AG10803 (cell line): ENCODE measurements at regions not wholly inside any gene's neighbourhood (a gene's known extent, or its start where the extent isn't known, plus 50 kb on each side); places are given as distances from the start of the nearest gene placed in this dataset.

ENCODE experiments used
- DNase-seq: peaks from one replicate; pipeline ENCODE4 v3.0.0; 2010; ENCODE audit warnings: low read depth
- H3K4me3 ChIP-seq: 2 replicates; pipeline ENCODE4 v1.5.1; 2011; ENCODE audit warnings: mild to moderate bottlenecking, low read length, control low read depth
- CTCF ChIP-seq: conservative IDR thresholded peaks from 2 replicates; pipeline ENCODE4 v1.5.1; 2011; ENCODE audit warnings: mild to moderate bottlenecking, low read length, control low read depth, inconsistent platforms

GRCh38 chr6:26311012-26311384 is 54.0 kb upstream of the BTN3A2 start:
- no peak for TF ChIP-seq CTCF
- no peak overlapping the region for H3K4me3 ChIP-seq
- DNase-seq: peak; percentile 48

GRCh38 chr6:26311385-26312095 is 53.5 kb upstream of the BTN3A2 start:
- H3K4me3 ChIP-seq: peak overlapping the region; percentile 50
- peak; percentile 69 for DNase-seq
- TF ChIP-seq CTCF: no peak

GRCh38 chr6:26312096-26312463 is 52.9 kb upstream of the BTN3A2 start:
- no peak for DNase-seq
- H3K4me3 ChIP-seq: peak overlapping the region; percentile 66
- no peak for TF ChIP-seq CTCF

- DNase-seq: peak; percentile 91
- TF ChIP-seq CTCF: no peak
- peak overlapping the region; percentile 66 for H3K4me3 ChIP-seq
Measured at GRCh38 chr6:26312501-26313397, 52.2 kb upstream of the BTN3A2 start.
